K562 (cell line): ENCODE measurements at regions not wholly inside any gene's neighbourhood (a gene's known extent, or its start where the extent isn't known, plus 50 kb on each side); places are given as distances from the start of the nearest gene placed in this dataset.

Experiments
- ATAC-seq: fragments of 200-7000 bp; cut with Tn5 transposase; 3 replicates; pipeline ENCODE4 v1.9.1; 2020; ENCODE audit warnings: moderate library complexity
- BruUV-seq: library from RNA; stranded (reverse); fragments of 400-500 nt; replicated peaks from 2 replicates; lab custom pipeline; 2021; lab: Mats Ljungman, UMichigan
- CTCF ChIA-PET: fragments of 300-600 bp; formaldehyde crosslinking; extraction: SDS; loops from one replicate; lab custom pipeline; 2021; ENCODE audit warnings: low intra/inter-chr PET ratio; lab: Yijun Ruan, JAX
- POLR2A ChIA-PET: fragments of 300-600, 350-650 bp; sonication (Branson Sonifier 250); formaldehyde crosslinking; extraction: SDS; loops from one replicate; lab custom pipeline; 2021; ENCODE audit warnings: antibody characterized with exemption, inconsistent platforms; lab: Yijun Ruan, JAX
- DNase-seq, 4 experiments: peaks; one replicate each; pipeline versions ENCODE4 v3.0.0 to v3.0.0-alpha.2; 2011 to 2018; ENCODE audit warnings: low spot score in 3 of 4, mixed read lengths in 3 of 4; ENCODE audit errors: extremely low read depth in 1 of 4
- FAIRE-seq: peaks from 2 replicates; lab custom pipeline; 2011; peaks lifted over from hg19 to GRCh38; lab: Jason Lieb, UNC
- H2AFZ ChIP-seq: 2 replicates; pipeline ENCODE4 v1.6.0; 2011; ENCODE audit warnings: low read depth, low read length, control low read depth, inconsistent platforms
- H3K27ac ChIP-seq: fragments of 200-600 bp; 3 replicates; pipeline ENCODE4 v1.8.0; 2011; ENCODE audit warnings: low read depth, mild to moderate bottlenecking, control low read depth, inconsistent platforms, low read length, moderate library complexity, mixed read lengths; ENCODE audit errors: extremely low read depth
- H3K27me3 ChIP-seq, 2 experiments: fragments of 300-600 bp in 1 of 2; 2 replicates in 1 of 2; 3 replicates in 1 of 2; pipeline versions ENCODE4 v1.6.0 to v1.8.0; 2011; ENCODE audit warnings: inconsistent platforms in 2 of 2, low read length in 2 of 2, mild to moderate bottlenecking in 1 of 2, mixed read lengths in 1 of 2, moderate library complexity in 1 of 2; ENCODE audit not compliant: control insufficient read depth in 2 of 2, insufficient read depth in 2 of 2
- H3K36me3 ChIP-seq: fragments of 300-600 bp; 3 replicates; pipeline ENCODE4 v1.8.0; 2011; ENCODE audit warnings: mild to moderate bottlenecking, low read length, inconsistent platforms; ENCODE audit not compliant: control insufficient read depth, insufficient read depth
- H3K4me1 ChIP-seq, 2 experiments: fragments of 200-600 bp in 1 of 2; replicated peaks in 1 of 2; 2 replicates in 1 of 2; 3 replicates in 1 of 2; pipeline versions ENCODE4 v1.5.1 to v1.8.0; 2011; ENCODE audit warnings: inconsistent platforms in 2 of 2, low read length in 2 of 2, mild to moderate bottlenecking in 1 of 2, mixed read lengths in 1 of 2, moderate library complexity in 1 of 2; ENCODE audit not compliant: control insufficient read depth in 2 of 2, insufficient read depth in 2 of 2
- H3K4me2 ChIP-seq: 2 replicates; pipeline ENCODE4 v1.6.1; 2011; ENCODE audit warnings: low read length, control low read depth, inconsistent platforms, mixed read lengths; ENCODE audit not compliant: insufficient read depth
- H3K4me3 ChIP-seq: fragments of 200-600 bp; sonication (generic), shearing (Covaris generic); 2 replicates; pipeline ENCODE4 v1.5.1; 2016; ENCODE audit warnings: control low read depth, inconsistent platforms
- H3K79me2 ChIP-seq: fragments of 200-600 bp; 3 replicates; pipeline ENCODE4 v1.8.0; 2011; ENCODE audit warnings: low read length, inconsistent platforms; ENCODE audit not compliant: control insufficient read depth, insufficient read depth
- H3K9ac ChIP-seq, 2 experiments: 2 replicates each; pipeline versions ENCODE4 v1.6.0 to v1.6.1; 2011; ENCODE audit warnings: low read depth in 2 of 2, low read length in 2 of 2, control low read depth in 1 of 2, inconsistent platforms in 1 of 2, mild to moderate bottlenecking in 1 of 2, mixed read lengths in 1 of 2; ENCODE audit not compliant: insufficient read depth in 1 of 2
- H3K9me1 ChIP-seq: one replicate; pipeline ENCODE4 v1.6.0; 2011; ENCODE audit warnings: inconsistent platforms, mild to moderate bottlenecking, low read length, moderate library complexity; ENCODE audit not compliant: control insufficient read depth, insufficient read depth
- H3K9me3 ChIP-seq: replicated peaks from 2 replicates; pipeline ENCODE4 v1.5.1; 2011; ENCODE audit warnings: low read depth, low read length, inconsistent platforms; ENCODE audit not compliant: control insufficient read depth, insufficient read depth
- H4K20me1 ChIP-seq: replicated peaks from 2 replicates; pipeline ENCODE4 v1.6.1; 2011; ENCODE audit warnings: low read length, inconsistent platforms, mixed read lengths; ENCODE audit not compliant: control insufficient read depth, insufficient read depth
- ARID2 ChIP-seq: fragments of 450-650 bp; IDR thresholded peaks from 2 replicates; pipeline ENCODE4 v1.6.1; 2017; ENCODE audit warnings: antibody characterized with exemption, mild to moderate bottlenecking
- DIDO1 ChIP-seq: fragments of 450-650 bp; IDR thresholded peaks from 2 replicates; pipeline ENCODE4 v1.6.1; 2016; ENCODE audit warnings: low read depth, missing biosample characterization, missing genetic modification characterization
- DLX4 ChIP-seq: fragments of 250-450 bp; sonication (Bioruptor Pico); IDR thresholded peaks from 2 replicates; pipeline ENCODE4 v1.6.1; 2021; ENCODE audit warnings: mild to moderate bottlenecking
- EP400 ChIP-seq: fragments of 450-650 bp; IDR thresholded peaks from 2 replicates; pipeline ENCODE4 v1.6.1; 2017; ENCODE audit warnings: antibody characterized with exemption, mild to moderate bottlenecking, moderate library complexity
- FOXP4 ChIP-seq: sonication (generic); formaldehyde crosslinking; IDR thresholded peaks from 2 replicates; pipeline ENCODE4 v1.8.0; 2022; ENCODE audit warnings: mild to moderate bottlenecking, missing genetic modification reagents, borderline replicate concordance
- GATAD2B ChIP-seq: fragments of 450-650 bp; IDR thresholded peaks from 2 replicates; pipeline ENCODE4 v1.6.1; 2017; ENCODE audit warnings: mild to moderate bottlenecking, borderline replicate concordance
- PREB ChIP-seq: sonication (generic); formaldehyde crosslinking; IDR thresholded peaks from 2 replicates; pipeline ENCODE4 v1.8.1; 2023; ENCODE audit warnings: mild to moderate bottlenecking, missing genetic modification reagents
- SRSF1 ChIP-seq: fragments of 200-400 bp; formaldehyde crosslinking; IDR thresholded peaks from 2 replicates; pipeline ENCODE4 v1.6.1; 2017; ENCODE audit warnings: mild to moderate bottlenecking, low read depth, low read length, moderate library complexity
- ZMIZ1 ChIP-seq, 2 experiments: fragments of 150-350 bp in 1 of 2; IDR thresholded peaks; 2 replicates each; pipeline ENCODE4 v1.6.1; 2012 to 2016; ENCODE audit warnings: low read depth in 2 of 2, low read length in 2 of 2, mild to moderate bottlenecking in 1 of 2, moderate library complexity in 1 of 2
- ZNF280A ChIP-seq: fragments of 450-650 bp; IDR thresholded peaks from 2 replicates; pipeline ENCODE4 v1.6.1; 2018; ENCODE audit warnings: mild to moderate bottlenecking, low read depth; ENCODE audit not compliant: partially characterized antibody
- ZNF395 ChIP-seq: fragments of 200-800 bp; sonication (Bioruptor generic); IDR thresholded peaks from 2 replicates; pipeline ENCODE4 v1.6.1; 2017; ENCODE audit warnings: missing genetic modification characterization, missing compliant biosample characterization
- ZNF76 ChIP-seq: fragments of 250-450 bp; sonication (Bioruptor Pico); IDR thresholded peaks from 2 replicates; pipeline ENCODE4 v1.4.0; 2020; ENCODE audit warnings: mild to moderate bottlenecking, moderate library complexity, borderline replicate concordance
- WGBS: fragments of 100-300 bp; shearing (Covaris generic); methylation state at CpG from one replicate; pipeline ENCODE4 v1.1.6; 2016; ENCODE audit warnings: low coverage, mixed read lengths; ENCODE audit not compliant: insufficient coverage; ENCODE audit errors: missing lambda C conversion rate; 5-methylcytosine and 5-hydroxymethylcytosine counted together
- in situ Hi-C: fragments of 300-500 bp; cut with MboI; formaldehyde crosslinking; loops from 4 replicates; pipeline ENCODE4 v1.15.0; 2018; ENCODE audit warnings: inconsistent platforms, mixed read lengths
- intact Hi-C: fragments of 100-400 bp; cut with micrococcal nuclease; formaldehyde crosslinking; loops from 2 replicates; pipeline ENCODE4 v1.14.2; 2022

GRCh38 chr12:105937009-105937408 lies 201.7 kb downstream of the NUAK1 start:
- Histone ChIP-seq H3K27me3 (no peaks in the 10 kb centered on the region; a peak in 2 of 5 replicates), H3K9me3 (no peaks in the 10 kb centered on the region), H3K27ac (no peak overlapping the region), H3K9ac (no peak overlapping the region), H3K36me3 (no peaks in the 10 kb centered on the region), H2AFZ (no peak overlapping the region), H4K20me1 (no peaks in the 10 kb centered on the region), H3K9me1 (no peaks in the 10 kb centered on the region), H3K4me1 (no peaks in the 10 kb centered on the region; a peak in 1 of 5 replicates), H3K4me3 (no peak overlapping the region), H3K79me2 (no peaks in the 10 kb centered on the region), H3K4me2 (no peak overlapping the region)
- ATAC-seq, result no peak
- WGBS, result 0% methylated on average over 1 of the region's 1 CpG
- in situ Hi-C loops (no loop called here), intact Hi-C loops (no loop called here)
- ChIA-PET POLR2A (interaction anchor here (0.6 kb wide), 1 partner anchor 10 kb away, joined by 3 read pairs; no protein-coding TSS in a partner anchor), CTCF (no interaction called here)
- no peak for FAIRE-seq
- BruUV-seq, result no TSS peak
- no peak for DNase-seq
- TF ChIP-seq DIDO1 (tag) (no peak), ZNF280A (no peak), ZMIZ1 (IDR thresholded peaks at IDR 0.05; ENCODE audit: low read depth in 2 of 2, low read length in 2 of 2) (no peak), ZNF395 (CRISPR knock-in tag) (no peak), ARID2 (no peak), FOXP4 (no peak), ZNF76 (CRISPR knock-in tag) (no peak), EP400 (no peak), PREB (no peak), SRSF1 (no peak), DLX4 (no peak), GATAD2B (no peak)
